CD4-positive, alpha-beta T cell treated with Interleukin-17A for 1 hour (primary cell): ENCODE measurements at regions not wholly inside any gene's neighbourhood (a gene's known extent, or its start where the extent isn't known, plus 50 kb on each side); places are given as distances from the start of the nearest gene placed in this dataset.

Experiments used
- DNase-seq: peaks from one replicate; pipeline ENCODE4 v3.0.0-alpha.2; 2020

GRCh38 chr1:201752333-201752732, 76.6 kb upstream of the IPO9 start:
- DNase-seq, result no peak

- no peak for DNase-seq
These were observed 75.5 kb upstream of the IPO9 start for GRCh38 chr1:201753492-201753891.

- DNase-seq, result no peak
These were observed 74.6 kb upstream of the IPO9 start for GRCh38 chr1:201754353-201754752.

- no peak for DNase-seq
These were observed 73.8 kb upstream of the IPO9 start for GRCh38 chr1:201755200-201755599.

- no peak for DNase-seq
These were observed 72.6 kb upstream of the IPO9 start for GRCh38 chr1:201756406-201756805.

- DNase-seq, result no peak
These were observed 70.4 kb upstream of the IPO9 start for GRCh38 chr1:201758499-201759050.

- DNase-seq, result no peak
These were observed 69.7 kb upstream of the IPO9 start for GRCh38 chr1:201759194-201759815.

GRCh38 chr1:201760516-201760915, 68.4 kb upstream of the IPO9 start:
- no peak for DNase-seq

- no peak for DNase-seq
These were observed 67.8 kb upstream of the IPO9 start for GRCh38 chr1:201761178-201761577.

- DNase-seq, result no peak
These were observed 67.1 kb upstream of the IPO9 start for GRCh38 chr1:201761871-201762270.

- no peak for DNase-seq
These were observed 66.6 kb upstream of the IPO9 start for GRCh38 chr1:201762381-201762780.

- DNase-seq, result no peak
These were observed 65.4 kb upstream of the IPO9 start for GRCh38 chr1:201763455-201764140.

GRCh38 chr1:201764166-201764565, 64.8 kb upstream of the IPO9 start:
- DNase-seq, result no peak

GRCh38 chr1:201764579-201764978, 64.4 kb upstream of the IPO9 start:
- DNase-seq, result no peak

- no peak for DNase-seq
These were observed 62.7 kb upstream of the IPO9 start for GRCh38 chr1:201766131-201766866.

GRCh38 chr1:201767339-201767738, 61.6 kb upstream of the IPO9 start:
- DNase-seq, result no peak

- no peak for DNase-seq
These were observed 59.9 kb upstream of the IPO9 start for GRCh38 chr1:201769072-201769471.

- DNase-seq, result no peak
These were observed 59.0 kb upstream of the IPO9 start for GRCh38 chr1:201769966-201770365.

- DNase-seq, result no peak
These were observed 57.5 kb upstream of the IPO9 start for GRCh38 chr1:201771466-201771865.

- no peak for DNase-seq
These were observed 56.8 kb upstream of the IPO9 start for GRCh38 chr1:201772178-201772577.

- no peak for DNase-seq
These were observed 55.2 kb upstream of the IPO9 start for GRCh38 chr1:201773764-201774163.

- DNase-seq, result no peak
These were observed 54.6 kb upstream of the IPO9 start for GRCh38 chr1:201774224-201774982.

- DNase-seq, result no peak
These were observed 54.0 kb upstream of the IPO9 start for GRCh38 chr1:201774983-201775344.
